Omental fat pad (tissue), 3 donors: ENCODE measurements at regions not wholly inside any gene's neighbourhood (a gene's known extent, or its start where the extent isn't known, plus 50 kb on each side); places are given as distances from the start of the nearest gene placed in this dataset.

Source experiments
- ATAC-seq: fragments of 150-250 bp; one replicate; pipeline ENCODE4 v1.9.1; 2016; ENCODE audit warnings: mild to moderate bottlenecking, moderate library complexity; ENCODE audit not compliant: low FRiP score
- DNase-seq: peaks from one replicate; pipeline ENCODE4 v3.0.0-alpha.2; 2019; ENCODE audit warnings: low spot score
- CTCF ChIP-seq, 3 donors: fragments of 450-650 bp; IDR thresholded peaks; one replicate each; pipeline ENCODE4 v1.5.1; 2016 to 2017; ENCODE audit warnings: antibody characterized with exemption in 3 of 3, mild to moderate bottlenecking in 3 of 3, moderate library complexity in 2 of 3

DNA sequence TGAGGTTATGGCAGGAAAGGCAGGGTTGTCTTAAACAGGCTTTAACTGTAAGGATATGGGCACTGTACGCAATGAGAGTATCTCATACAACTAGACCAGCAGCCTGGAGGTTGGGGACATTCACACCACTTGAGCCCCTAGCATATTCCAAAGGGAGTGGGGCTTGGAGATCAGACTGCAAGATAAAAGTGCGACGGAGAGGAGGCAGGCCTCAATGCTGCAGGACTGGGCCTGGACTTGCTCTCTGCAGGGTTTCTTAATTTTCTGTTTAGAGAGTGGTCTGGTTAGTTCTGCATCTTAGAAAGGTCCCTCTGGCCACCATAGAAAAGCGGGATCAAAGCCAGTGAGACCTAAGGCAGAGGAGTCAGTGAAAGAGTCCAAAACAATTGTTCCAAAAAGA is 357.7 kb upstream of the NR2F2 start:
- TF ChIP-seq CTCF (IDR thresholded peaks at IDR 0.05): no peak
- ATAC-seq: no peak
- DNase-seq: no peak

DNA sequence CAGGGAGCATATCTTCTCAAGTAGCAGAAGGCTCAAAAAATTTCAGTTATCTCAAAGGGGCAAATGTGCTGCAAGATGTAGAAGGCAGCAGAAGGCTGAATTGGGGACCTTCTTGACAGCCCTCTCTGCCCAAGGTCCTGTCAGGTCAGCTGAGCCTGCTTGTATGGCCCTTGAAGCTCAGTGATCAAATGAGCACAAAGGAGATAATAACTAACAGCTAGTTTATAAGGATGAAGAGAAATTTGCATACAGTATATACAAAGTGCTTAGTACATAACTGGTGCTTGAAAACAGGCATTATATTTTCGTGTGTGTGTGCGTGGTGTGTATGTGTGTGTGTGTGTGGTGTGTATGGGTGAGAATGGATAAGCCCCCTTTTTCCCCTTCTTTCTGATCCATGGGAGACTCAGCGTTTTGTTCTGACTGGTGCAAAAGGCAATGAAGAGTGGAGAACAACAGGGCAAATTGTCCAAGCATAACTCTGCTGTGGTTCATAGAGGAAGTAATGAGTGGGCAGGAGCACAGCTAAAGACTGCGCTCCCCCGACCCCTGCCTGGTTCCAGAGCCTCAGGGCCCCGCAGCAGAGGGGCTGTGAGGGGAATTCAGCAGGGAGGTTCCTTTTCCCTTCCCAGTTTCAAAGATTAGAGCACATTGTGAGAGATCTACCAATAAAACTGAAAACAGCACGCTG is 356.8 kb upstream of the NR2F2 start:
- DNase-seq (no peak), ATAC-seq (no peak)
- TF ChIP-seq CTCF (IDR thresholded peaks at IDR 0.05): no peak

DNA sequence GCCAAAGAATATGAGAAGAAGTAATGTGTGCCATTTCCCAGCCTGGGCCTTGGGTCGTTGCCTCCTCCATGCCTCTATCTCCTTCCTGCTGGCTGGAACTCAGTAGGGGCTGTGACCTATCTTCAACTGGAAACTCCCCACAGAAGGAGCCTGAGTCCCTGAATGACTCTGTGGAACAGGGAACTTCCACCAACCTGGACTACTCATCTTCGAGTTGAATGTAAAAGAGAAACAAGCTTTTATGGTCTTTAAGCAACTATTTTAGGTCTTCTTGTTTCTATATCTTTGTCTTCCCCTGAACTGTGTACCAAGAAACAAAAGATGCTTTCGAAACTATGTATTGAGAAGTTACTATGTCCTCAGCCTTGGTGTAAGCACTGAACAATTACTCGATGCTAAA is 355.3 kb upstream of the NR2F2 start:
- ATAC-seq (no peak), DNase-seq (no peak)
- no peak for TF ChIP-seq CTCF (IDR thresholded peaks at IDR 0.05)

GRCh38 chr15:95979286-95979685 is 351.2 kb upstream of the NR2F2 start:
- DNase-seq: no peak
- TF ChIP-seq CTCF (IDR thresholded peaks at IDR 0.05): no peak
- no peak for ATAC-seq

DNA sequence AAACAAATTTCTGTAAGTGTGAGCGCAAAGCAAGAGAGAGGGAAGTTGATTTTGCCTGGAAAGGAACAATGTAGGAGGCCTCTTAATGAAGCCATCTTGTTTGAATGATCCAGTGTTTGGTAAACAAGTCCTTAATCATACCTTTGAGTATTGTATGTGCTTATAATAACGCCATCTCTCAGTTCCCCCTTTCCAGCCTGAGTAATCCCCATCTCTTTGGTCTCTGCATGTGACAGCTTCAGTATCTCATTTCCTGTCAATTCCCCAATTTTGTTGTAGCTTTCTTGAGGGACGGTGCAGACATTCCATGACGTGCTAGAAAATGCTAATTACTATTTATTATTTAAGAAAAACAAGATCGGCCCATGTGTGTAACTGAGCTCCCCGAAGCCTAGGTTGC is 349.3 kb upstream of the NR2F2 start:
- DNase-seq: no peak
- TF ChIP-seq CTCF (IDR thresholded peaks at IDR 0.05): no peak
- ATAC-seq: no peak

GRCh38 chr15:95987299-95987698 is 343.2 kb upstream of the NR2F2 start:
- TF ChIP-seq CTCF (IDR thresholded peaks at IDR 0.05): no peak
- no peak for ATAC-seq
- DNase-seq: no peak

- no peak for TF ChIP-seq CTCF (IDR thresholded peaks at IDR 0.05)
- ATAC-seq (no peak), DNase-seq (no peak)
Observed at GRCh38 chr15:95987886-95988573, 342.5 kb upstream of the NR2F2 start.
